Ascending aorta (tissue), 2 donors: ENCODE measurements at regions not wholly inside any gene's neighbourhood (a gene's known extent, or its start where the extent isn't known, plus 50 kb on each side); places are given as distances from the start of the nearest gene placed in this dataset.
"Not testable (repeated sequence)": the region's sequence is repeated elsewhere in the genome, so short reads cannot be mapped to it uniquely, and the experiment has no call there.

ENCODE experiments used
- DNase-seq, 2 donors: peaks; one replicate each; pipeline ENCODE4 v3.0.0-alpha.2; 2019; ENCODE audit warnings: low spot score in 2 of 2
- H3K27ac ChIP-seq, 2 donors: fragments of 200-600 bp; sonication (generic); one replicate each; pipeline ENCODE4 v1.5.1; 2016 to 2017; ENCODE audit warnings: mild to moderate bottlenecking in 1 of 2
- H3K27me3 ChIP-seq: fragments of 200-600 bp; sonication (generic); one replicate; pipeline ENCODE4 v1.5.1; 2017
- H3K36me3 ChIP-seq, 2 donors: fragments of 200-600 bp; sonication (generic); one replicate each; pipeline ENCODE4 v1.5.1; 2016
- H3K4me1 ChIP-seq, 2 donors: fragments of 200-600 bp; sonication (generic); one replicate each; pipeline ENCODE4 v1.5.1; 2016 to 2017; ENCODE audit warnings: mild to moderate bottlenecking in 1 of 2
- H3K4me3 ChIP-seq, 2 donors: fragments of 200-600 bp; sonication (generic); one replicate each; pipeline ENCODE4 v1.5.1; 2016 to 2017; ENCODE audit warnings: mild to moderate bottlenecking in 1 of 2
- H3K9me3 ChIP-seq, 2 donors: fragments of 200-600 bp; sonication (generic); one replicate each; pipeline ENCODE4 v1.5.1; 2016
- intact Hi-C: fragments of 100-400 bp; cut with DNase I; formaldehyde crosslinking; loops from one replicate; pipeline ENCODE4 v1.15.1; 2023
- TF ChIP-seq, protein P1 (sequence below), 3 experiments: fragments of 200-600 bp in 2 of 3; fragments of 450-650 bp in 1 of 3; sonication (generic) in 2 of 3; IDR thresholded peaks; one replicate each; pipeline ENCODE4 v1.5.1; 2016 to 2019; ENCODE audit warnings: antibody characterized with exemption in 3 of 3, mild to moderate bottlenecking in 1 of 3, moderate library complexity in 1 of 3

DNA sequence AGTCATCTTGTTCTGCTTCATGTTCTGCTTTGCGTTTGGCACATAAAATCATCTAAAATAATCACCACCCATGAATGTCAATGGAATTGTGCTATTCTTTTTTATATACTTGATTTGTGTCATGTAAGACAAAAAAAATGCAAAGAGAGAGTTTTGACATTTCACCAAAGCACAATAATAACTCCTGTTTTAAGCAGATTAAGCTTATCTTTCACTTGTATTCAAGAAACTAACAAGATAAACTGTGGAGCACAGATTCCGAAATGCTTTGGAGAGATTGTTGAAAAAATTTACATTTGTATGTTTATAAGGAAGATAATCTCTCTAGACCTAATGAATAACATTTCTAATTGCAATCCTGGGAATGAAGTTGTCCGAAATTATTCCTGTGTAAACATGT is 225.1 kb upstream of the ANXA10 start:
- Histone ChIP-seq H3K27ac (no peak overlapping the region), H3K27me3 (no peaks in the 10 kb centered on the region), H3K9me3 (no peaks in the 10 kb centered on the region), H3K4me1 (no peaks in the 10 kb centered on the region), H3K36me3 (no peaks in the 10 kb centered on the region), H3K4me3 (no peak overlapping the region)
- TF ChIP-seq, protein P1, sequence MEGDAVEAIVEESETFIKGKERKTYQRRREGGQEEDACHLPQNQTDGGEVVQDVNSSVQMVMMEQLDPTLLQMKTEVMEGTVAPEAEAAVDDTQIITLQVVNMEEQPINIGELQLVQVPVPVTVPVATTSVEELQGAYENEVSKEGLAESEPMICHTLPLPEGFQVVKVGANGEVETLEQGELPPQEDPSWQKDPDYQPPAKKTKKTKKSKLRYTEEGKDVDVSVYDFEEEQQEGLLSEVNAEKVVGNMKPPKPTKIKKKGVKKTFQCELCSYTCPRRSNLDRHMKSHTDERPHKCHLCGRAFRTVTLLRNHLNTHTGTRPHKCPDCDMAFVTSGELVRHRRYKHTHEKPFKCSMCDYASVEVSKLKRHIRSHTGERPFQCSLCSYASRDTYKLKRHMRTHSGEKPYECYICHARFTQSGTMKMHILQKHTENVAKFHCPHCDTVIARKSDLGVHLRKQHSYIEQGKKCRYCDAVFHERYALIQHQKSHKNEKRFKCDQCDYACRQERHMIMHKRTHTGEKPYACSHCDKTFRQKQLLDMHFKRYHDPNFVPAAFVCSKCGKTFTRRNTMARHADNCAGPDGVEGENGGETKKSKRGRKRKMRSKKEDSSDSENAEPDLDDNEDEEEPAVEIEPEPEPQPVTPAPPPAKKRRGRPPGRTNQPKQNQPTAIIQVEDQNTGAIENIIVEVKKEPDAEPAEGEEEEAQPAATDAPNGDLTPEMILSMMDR (IDR thresholded peaks at IDR 0.05) = no peak
- DNase-seq = no peak
- intact Hi-C loops = no loop called here

DNA sequence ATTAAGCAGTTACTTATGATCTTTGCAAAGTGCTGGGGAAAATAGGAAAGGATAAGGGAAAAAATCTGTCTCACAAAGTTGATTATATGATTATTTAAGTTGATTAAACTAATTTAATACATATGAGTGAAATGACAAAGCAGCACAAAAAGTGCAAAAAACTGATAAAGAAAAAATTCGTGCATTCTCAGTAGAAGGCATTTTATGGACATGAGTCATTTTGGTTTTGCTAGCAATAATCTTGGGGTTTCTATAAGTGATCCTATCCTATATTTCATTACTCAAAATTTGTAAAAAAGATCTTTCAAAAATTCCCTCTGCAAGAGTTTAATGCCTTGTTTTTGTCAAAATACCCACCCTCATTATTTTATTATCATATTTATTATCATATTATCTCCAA is 224.2 kb upstream of the ANXA10 start:
- no peaks in the 10 kb centered on the region for H3K4me1 ChIP-seq
- H3K4me3 ChIP-seq = no peak overlapping the region
- H3K9me3 ChIP-seq = no peaks in the 10 kb centered on the region
- TF ChIP-seq, protein P1 (IDR thresholded peaks at IDR 0.05) = no peak
- H3K27me3 ChIP-seq = no peaks in the 10 kb centered on the region
- intact Hi-C loops = no loop called here
- no peak overlapping the region for H3K27ac ChIP-seq
- DNase-seq = no peak
- H3K36me3 ChIP-seq = no peaks in the 10 kb centered on the region

DNA sequence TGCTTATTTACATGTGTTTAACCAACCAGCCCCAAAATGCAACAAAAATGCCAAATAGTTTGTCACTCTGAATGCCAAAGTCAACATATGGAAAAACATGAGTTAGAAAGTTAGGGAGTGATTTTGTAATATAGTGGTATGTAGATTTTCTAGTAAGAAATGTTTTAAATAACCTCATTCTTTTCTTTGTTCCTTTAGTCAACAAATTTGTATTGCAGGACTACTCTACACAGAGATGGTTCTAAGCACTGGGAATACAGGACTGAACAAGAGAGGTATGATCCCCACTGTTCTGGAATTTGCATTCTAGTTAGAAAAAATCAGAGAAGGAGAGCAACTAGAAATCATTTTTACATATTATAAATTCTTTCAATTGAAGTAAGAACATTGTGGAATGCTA is 218.8 kb upstream of the ANXA10 start:
- intact Hi-C loops = no loop called here
- no peaks in the 10 kb centered on the region for H3K27me3 ChIP-seq
- no peak overlapping the region for H3K4me3 ChIP-seq
- H3K36me3 ChIP-seq = no peaks in the 10 kb centered on the region
- H3K9me3 ChIP-seq = no peaks in the 10 kb centered on the region
- TF ChIP-seq, protein P1 (IDR thresholded peaks at IDR 0.05) = no peak
- DNase-seq = no peak
- no peaks in the 10 kb centered on the region for H3K4me1 ChIP-seq
- no peak overlapping the region for H3K27ac ChIP-seq

DNA sequence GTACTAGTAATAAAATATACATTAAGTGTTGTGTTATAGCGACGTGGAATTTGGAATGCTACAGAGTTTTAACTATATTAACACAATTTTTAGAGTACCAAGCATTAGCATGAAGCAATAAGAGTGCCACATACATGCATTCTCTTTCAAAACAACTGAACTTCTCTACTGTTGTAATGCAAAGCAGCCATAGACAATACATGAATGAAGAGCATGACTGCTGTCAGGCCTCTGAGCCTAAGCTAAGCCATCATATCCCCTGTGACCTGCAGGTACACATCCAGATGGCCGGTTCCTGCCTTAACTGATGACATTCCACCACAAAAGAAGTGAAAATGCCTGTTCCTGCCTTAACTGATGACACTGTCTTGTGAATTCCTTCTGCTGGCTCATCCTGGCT is 216.2 kb upstream of the ANXA10 start:
- H3K36me3 ChIP-seq, H3K4me1 ChIP-seq, DNase-seq, H3K27ac ChIP-seq, H3K27me3 ChIP-seq, H3K9me3 ChIP-seq, intact Hi-C loops, H3K4me3 ChIP-seq: not testable (repeated sequence)

DNA sequence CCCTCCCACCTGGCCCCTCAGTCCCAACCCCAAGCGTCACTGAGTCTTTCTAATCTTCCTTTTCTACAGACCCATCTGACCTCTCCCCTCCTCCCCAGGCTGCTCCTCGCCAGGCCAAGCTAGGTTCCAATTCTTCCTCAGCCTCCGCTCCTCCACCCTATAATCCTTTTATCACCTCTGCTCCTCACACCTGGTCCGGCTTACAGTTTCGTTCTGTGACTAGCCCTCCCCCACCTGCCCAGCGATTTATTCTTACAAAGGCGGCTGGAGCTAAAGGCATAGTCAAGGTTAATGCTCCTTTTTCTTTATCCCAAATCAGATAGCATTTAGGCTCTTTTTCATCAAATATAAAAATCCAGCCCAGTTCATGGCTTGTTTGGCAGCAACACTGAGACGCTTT is 214.5 kb upstream of the ANXA10 start:
- H3K4me3 ChIP-seq, H3K36me3 ChIP-seq, intact Hi-C loops, H3K4me1 ChIP-seq, H3K27me3 ChIP-seq, H3K27ac ChIP-seq, H3K9me3 ChIP-seq, DNase-seq: not testable (repeated sequence)

DNA sequence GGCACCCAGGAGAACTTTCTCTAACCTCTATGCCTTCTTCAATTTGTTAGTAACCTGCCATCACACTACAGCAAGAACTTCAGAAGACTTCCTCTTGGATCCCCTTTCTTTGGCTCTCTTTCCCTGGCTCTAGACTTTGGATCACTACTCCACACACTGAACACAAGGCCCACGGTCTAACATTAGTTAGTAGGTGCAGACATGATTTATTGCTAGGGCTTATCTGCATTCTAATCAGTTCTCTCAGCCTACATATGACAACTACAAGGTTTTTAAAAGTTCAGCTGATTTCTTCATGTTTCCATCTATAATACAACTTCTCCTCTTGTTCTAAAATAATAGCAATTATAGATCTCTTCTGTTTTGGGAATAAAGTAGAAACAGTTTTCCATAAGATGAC is 209.1 kb upstream of the ANXA10 start:
- no peak for DNase-seq
- Histone ChIP-seq H3K9me3 (no peaks in the 10 kb centered on the region), H3K27me3 (no peaks in the 10 kb centered on the region), H3K4me1 (no peaks in the 10 kb centered on the region), H3K4me3 (no peak overlapping the region), H3K36me3 (no peaks in the 10 kb centered on the region), H3K27ac (no peak overlapping the region)
- intact Hi-C loops = no loop called here
- TF ChIP-seq, protein P1 (IDR thresholded peaks at IDR 0.05) = no peak

DNA sequence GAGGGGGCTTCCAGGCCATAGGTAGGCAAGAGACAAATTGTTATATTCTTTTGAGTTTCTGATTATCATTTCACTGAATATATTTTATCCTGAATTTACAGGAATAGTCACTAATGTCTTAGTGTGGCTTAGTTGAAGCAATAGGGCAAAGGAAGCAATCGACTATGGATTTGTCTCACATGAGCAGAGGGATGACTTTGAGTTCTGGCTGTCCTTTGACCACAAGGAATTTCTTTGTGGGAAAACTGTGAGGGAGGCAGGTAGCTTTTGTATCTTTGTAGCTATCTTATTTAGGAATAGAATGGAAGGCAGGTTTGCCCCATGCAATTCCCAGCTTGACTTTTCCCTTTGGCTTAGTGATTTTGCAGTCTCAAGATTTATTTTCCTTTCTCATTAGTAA is 207.3 kb upstream of the ANXA10 start:
- Histone ChIP-seq H3K4me3 (no peak overlapping the region), H3K36me3 (no peaks in the 10 kb centered on the region), H3K9me3 (no peaks in the 10 kb centered on the region), H3K27me3 (no peaks in the 10 kb centered on the region), H3K4me1 (no peaks in the 10 kb centered on the region), H3K27ac (no peak overlapping the region)
- TF ChIP-seq, protein P1 (IDR thresholded peaks at IDR 0.05) = no peak
- intact Hi-C loops = no loop called here
- no peak for DNase-seq
